ENCODE measurements at regions not wholly inside any gene's neighbourhood (a gene's known extent, or its start where the extent isn't known, plus 50 kb on each side); places are given as distances from the start of the nearest gene placed in this dataset.

DNA sequence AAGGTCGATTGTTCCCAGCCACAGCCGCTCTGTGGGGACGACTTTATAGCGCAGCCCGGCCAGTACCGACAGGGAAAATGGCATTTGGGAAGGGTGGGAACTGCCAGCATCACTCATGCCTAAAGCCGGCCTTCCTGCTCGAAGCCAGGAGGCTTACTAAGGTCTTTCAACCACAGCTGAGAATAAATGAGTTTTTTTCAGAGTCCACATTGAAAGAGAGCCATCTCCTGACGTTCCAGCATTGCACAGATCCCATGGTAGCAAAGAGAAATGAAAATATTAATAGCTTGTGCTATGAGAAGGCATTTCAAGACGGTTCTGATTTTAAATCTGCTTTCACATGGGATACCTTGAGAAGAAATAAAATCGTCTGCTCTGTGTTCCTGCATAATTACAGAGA, 230.2 kb upstream of the IGF1R start:
- ChIA-PET CTCF (interaction anchor here (2.8 to 3.7 kb wide), 3 partner anchors 10 to 658 kb away, joined by 8 to 32 read pairs (median 15); no protein-coding TSS in a partner anchor), POLR2A (no interaction called here)
- Histone ChIP-seq H3K4me1 (ENCODE audit: control insufficient read depth, extremely low read depth, insufficient read depth, low read length) (no peaks in the 10 kb centered on the region), H3K36me3 (ENCODE audit: control insufficient read depth in 2 of 2, extremely low read depth in 1 of 2, insufficient read depth in 2 of 2, low read length in 2 of 2) (no peaks in the 10 kb centered on the region), H3K9me3 (replicated peaks; ENCODE audit: control insufficient read depth, insufficient read depth, low read length) (no peaks in the 10 kb centered on the region), H3K9me1 (replicated peaks; ENCODE audit: control insufficient read depth, extremely low read depth, insufficient read depth, low read length) (no peaks in the 10 kb centered on the region), H3K27me3 (ENCODE audit: control insufficient read depth in 2 of 2, insufficient read depth in 2 of 2, low read length in 2 of 2) (peaks cover 6 to 18% of the 10 kb centered on the region in 2 experiments), H3K79me2 (ENCODE audit: control insufficient read depth, insufficient read depth, low read length) (no peaks in the 10 kb centered on the region), H3K9ac (replicated peaks; ENCODE audit: extremely low read depth, insufficient read depth, low read length) (no peak overlapping the region), H3K4me3 (replicated peaks in 1 of 3; ENCODE audit: insufficient read depth in 1 of 3, low read depth in 1 of 3, low read length in 3 of 3) (no peak overlapping the region), H4K20me1 (replicated peaks; ENCODE audit: control insufficient read depth, extremely low read depth, insufficient read depth, low read length) (no peaks in the 10 kb centered on the region), H3K27ac (ENCODE audit: insufficient read depth, low read depth, low read length) (no peak overlapping the region), H2AFZ (ENCODE audit: low read depth, low read length) (no peak overlapping the region), H3K4me2 (ENCODE audit: insufficient read depth, low read length) (no peak overlapping the region)
- FAIRE-seq = no peak
- TF ChIP-seq EZH2 (IDR thresholded peaks at IDR 0.05; ENCODE audit: borderline replicate concordance, low read depth, low read length, severe bottlenecking) = no peak
- TF ChIP-seq JUN (IDR thresholded peaks at IDR 0.05; ENCODE audit: borderline replicate concordance, insufficient read depth, insufficient read length, low read depth) = no peak
- TF ChIP-seq, protein P1, sequence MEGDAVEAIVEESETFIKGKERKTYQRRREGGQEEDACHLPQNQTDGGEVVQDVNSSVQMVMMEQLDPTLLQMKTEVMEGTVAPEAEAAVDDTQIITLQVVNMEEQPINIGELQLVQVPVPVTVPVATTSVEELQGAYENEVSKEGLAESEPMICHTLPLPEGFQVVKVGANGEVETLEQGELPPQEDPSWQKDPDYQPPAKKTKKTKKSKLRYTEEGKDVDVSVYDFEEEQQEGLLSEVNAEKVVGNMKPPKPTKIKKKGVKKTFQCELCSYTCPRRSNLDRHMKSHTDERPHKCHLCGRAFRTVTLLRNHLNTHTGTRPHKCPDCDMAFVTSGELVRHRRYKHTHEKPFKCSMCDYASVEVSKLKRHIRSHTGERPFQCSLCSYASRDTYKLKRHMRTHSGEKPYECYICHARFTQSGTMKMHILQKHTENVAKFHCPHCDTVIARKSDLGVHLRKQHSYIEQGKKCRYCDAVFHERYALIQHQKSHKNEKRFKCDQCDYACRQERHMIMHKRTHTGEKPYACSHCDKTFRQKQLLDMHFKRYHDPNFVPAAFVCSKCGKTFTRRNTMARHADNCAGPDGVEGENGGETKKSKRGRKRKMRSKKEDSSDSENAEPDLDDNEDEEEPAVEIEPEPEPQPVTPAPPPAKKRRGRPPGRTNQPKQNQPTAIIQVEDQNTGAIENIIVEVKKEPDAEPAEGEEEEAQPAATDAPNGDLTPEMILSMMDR (IDR thresholded peaks at IDR 0.05; ENCODE audit: extremely low read depth in 1 of 2, insufficient read depth in 1 of 2, low read depth in 1 of 2, low read length in 2 of 2) = no peak
- no peak for TF ChIP-seq GATA2 (IDR thresholded peaks at IDR 0.05; ENCODE audit: insufficient read depth, insufficient read length, low read depth, low read length)
- no peak for TF ChIP-seq POLR2A (IDR thresholded peaks at IDR 0.05; ENCODE audit: low read depth, low read length)
- no peak for DNase-seq (ENCODE audit: low read depth, low spot score)
- intact Hi-C loops (cut with micrococcal nuclease) = no loop called here
- dilution Hi-C loops (cut with MboI; ENCODE audit: extremely low pct_ligation_motif_present, low sequenced_read_pairs) = no loop called here
- no TSS peak for BruUV-seq (replicated peaks)

DNA sequence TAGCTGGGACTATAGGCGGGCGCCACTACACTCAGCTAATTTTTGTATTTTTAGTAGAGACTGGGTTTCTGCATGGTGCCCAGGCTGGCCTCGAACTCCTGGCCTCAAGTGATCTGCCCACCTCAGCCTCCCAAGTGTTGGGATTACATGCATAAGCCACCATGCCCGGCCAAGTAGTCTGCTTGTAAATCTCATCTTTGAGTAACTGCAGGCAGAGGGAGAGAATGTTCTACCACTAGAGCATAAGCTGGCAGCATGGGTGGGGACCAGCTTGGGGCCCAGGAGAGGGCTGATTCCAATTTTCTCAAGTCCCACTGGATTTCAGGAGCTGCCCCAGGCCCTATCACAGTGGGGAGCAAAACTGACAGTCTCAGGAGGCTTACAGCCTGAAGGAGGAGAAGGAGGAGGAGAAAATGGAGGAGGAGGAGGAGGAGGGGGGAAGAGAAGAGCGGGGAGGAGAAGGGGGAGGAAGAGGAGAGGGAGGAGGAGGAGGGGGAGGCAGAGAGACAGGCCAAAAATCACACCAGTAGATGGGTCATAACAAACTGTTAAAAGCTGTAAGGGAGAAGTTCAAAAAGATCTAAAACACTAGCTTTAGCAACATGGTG, 229.1 kb upstream of the IGF1R start:
- Histone ChIP-seq H3K9me1 (replicated peaks; ENCODE audit: control insufficient read depth, extremely low read depth, insufficient read depth, low read length) (no peaks in the 10 kb centered on the region), H3K4me1 (ENCODE audit: control insufficient read depth, extremely low read depth, insufficient read depth, low read length) (no peaks in the 10 kb centered on the region), H3K9me3 (replicated peaks; ENCODE audit: control insufficient read depth, insufficient read depth, low read length) (no peaks in the 10 kb centered on the region), H3K79me2 (ENCODE audit: control insufficient read depth, insufficient read depth, low read length) (no peaks in the 10 kb centered on the region), H3K27ac (ENCODE audit: insufficient read depth, low read depth, low read length) (no peak overlapping the region), H3K4me2 (ENCODE audit: insufficient read depth, low read length) (no peak overlapping the region), H3K36me3 (ENCODE audit: control insufficient read depth in 2 of 2, extremely low read depth in 1 of 2, insufficient read depth in 2 of 2, low read length in 2 of 2) (no peaks in the 10 kb centered on the region), H2AFZ (ENCODE audit: low read depth, low read length) (no peak overlapping the region), H3K4me3 (replicated peaks in 1 of 3; ENCODE audit: insufficient read depth in 1 of 3, low read depth in 1 of 3, low read length in 3 of 3) (no peak overlapping the region), H3K9ac (replicated peaks; ENCODE audit: extremely low read depth, insufficient read depth, low read length) (no peak overlapping the region), H4K20me1 (replicated peaks; ENCODE audit: control insufficient read depth, extremely low read depth, insufficient read depth, low read length) (no peaks in the 10 kb centered on the region), H3K27me3 (ENCODE audit: control insufficient read depth in 2 of 2, insufficient read depth in 2 of 2, low read length in 2 of 2) (peaks cover 6 to 18% of the 10 kb centered on the region in 2 experiments)
- dilution Hi-C loops (cut with MboI; ENCODE audit: extremely low pct_ligation_motif_present, low sequenced_read_pairs) (no loop called here), intact Hi-C loops (cut with micrococcal nuclease) (no loop called here)
- TF ChIP-seq POLR2A (IDR thresholded peaks at IDR 0.05; ENCODE audit: low read depth, low read length) (no peak), EZH2 (IDR thresholded peaks at IDR 0.05; ENCODE audit: borderline replicate concordance, low read depth, low read length, severe bottlenecking) (no peak), POLR2AphosphoS5 (IDR thresholded peaks at IDR 0.05; ENCODE audit: insufficient read depth, low read depth, low read length) (no peak), GATA2 (IDR thresholded peaks at IDR 0.05; ENCODE audit: insufficient read depth, insufficient read length, low read depth, low read length) (no peak), FOS (IDR thresholded peaks at IDR 0.05; ENCODE audit: borderline replicate concordance, insufficient read depth, low read length) (no peak), MYC (IDR thresholded peaks at IDR 0.05; ENCODE audit: low read depth, low read length) (no peak), JUN (IDR thresholded peaks at IDR 0.05; ENCODE audit: borderline replicate concordance, insufficient read depth, insufficient read length, low read depth) (no peak)
- TF ChIP-seq, protein P1 (IDR thresholded peaks at IDR 0.05; ENCODE audit: extremely low read depth in 1 of 2, insufficient read depth in 1 of 2, low read depth in 1 of 2, low read length in 2 of 2) = no peak
- TF ChIP-seq, protein P2, sequence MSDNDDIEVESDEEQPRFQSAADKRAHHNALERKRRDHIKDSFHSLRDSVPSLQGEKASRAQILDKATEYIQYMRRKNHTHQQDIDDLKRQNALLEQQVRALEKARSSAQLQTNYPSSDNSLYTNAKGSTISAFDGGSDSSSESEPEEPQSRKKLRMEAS (IDR thresholded peaks at IDR 0.05; ENCODE audit: insufficient read depth, insufficient read length) = no peak
- POLR2A ChIA-PET = no interaction called here
- CTCF ChIA-PET = interaction anchor here (0.5 to 3.7 kb wide), 4 partner anchors 9 to 657 kb away, joined by 3 to 32 read pairs (median 12); no protein-coding TSS in a partner anchor
- DNase-seq (ENCODE audit: low read depth, low spot score) (no peak), FAIRE-seq (no peak)
- BruUV-seq (replicated peaks) = no TSS peak
